Spleen (tissue), 7 donors: ENCODE measurements at regions not wholly inside any gene's neighbourhood (a gene's known extent, or its start where the extent isn't known, plus 50 kb on each side); places are given as distances from the start of the nearest gene placed in this dataset.

Source experiments
- CTCF ChIP-seq, 11 experiments: fragments of 200-600 bp in 7 of 11; fragments of 450-650 bp in 4 of 11; sonication (generic) in 4 of 11; IDR thresholded peaks in 8 of 11; conservative IDR thresholded peaks in 3 of 11; 1 replicate in 7 of 11; 2 replicates in 4 of 11; pipeline versions ENCODE4 v1.4.0 to v1.8.0; 2016 to 2021; ENCODE audit warnings: antibody characterized with exemption in 11 of 11, inconsistent platforms in 4 of 11, mild to moderate bottlenecking in 1 of 11
- POLR2A ChIP-seq, 3 donors: fragments of 450-650 bp; IDR thresholded peaks; one replicate each; pipeline ENCODE4 v1.5.1; 2017; ENCODE audit warnings: antibody characterized with exemption in 3 of 3, mild to moderate bottlenecking in 1 of 3
- POLR2AphosphoS5 ChIP-seq, 3 donors: sonication (generic); formaldehyde crosslinking; IDR thresholded peaks; one replicate each; pipeline ENCODE4 v1.5.1; 2017; ENCODE audit warnings: antibody characterized with exemption in 3 of 3
- donor health status: DM: no; HTN: no; CAD: no; lungs with moderate emphysema.
- donor health status: DM: no; HTN: no; CAD: no.
- donor health status: DM: no; HTN: no; CAD: no.

- TF ChIP-seq CTCF (IDR thresholded peaks at IDR 0.05 in 8 of 11, conservative IDR thresholded peaks at IDR 0.05 in 3 of 11) (no peak), POLR2AphosphoS5 (IDR thresholded peaks at IDR 0.05) (peak; percentile 78 to 88 (median 81)), POLR2A (IDR thresholded peaks at IDR 0.05) (no peak)
These were observed 56.5 kb upstream of the GATA2 start for GRCh38 chr3:128549283-128550112.
